ENCODE measurements at regions not wholly inside any gene's neighbourhood (a gene's known extent, or its start where the extent isn't known, plus 50 kb on each side); places are given as distances from the start of the nearest gene placed in this dataset.

DNA sequence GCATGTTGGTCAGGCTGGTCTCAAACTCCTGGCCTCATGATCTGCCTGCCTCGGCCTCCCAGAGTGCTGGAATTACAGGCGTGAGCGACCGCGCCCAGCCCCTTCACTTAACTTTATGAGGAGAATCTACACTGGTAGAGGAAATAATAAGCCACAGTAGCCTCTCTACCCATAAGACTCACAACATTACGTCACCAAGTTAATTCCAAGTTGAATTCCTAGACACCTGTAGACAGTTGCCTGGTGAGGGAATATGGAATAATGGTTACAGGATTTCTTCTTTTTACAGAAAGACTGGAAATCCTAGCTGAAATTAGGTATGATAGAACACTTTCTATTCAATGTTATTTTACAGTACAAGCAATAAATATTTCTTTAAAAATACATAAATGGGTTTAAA is 854.5 kb upstream of the EYS start:
- Histone ChIP-seq H2AFZ (ENCODE audit: low read length) (no peak overlapping the region), H4K5ac (ENCODE audit: insufficient read length, low read depth, low read length) (no peak overlapping the region), H3K36me3 (ENCODE audit: control insufficient read depth in 2 of 4, insufficient read depth in 4 of 4, low read length in 3 of 4) (no peaks in the 10 kb centered on the region; a peak in 1 of 8 replicates), H3K79me1 (ENCODE audit: low read depth, low read length) (no peaks in the 10 kb centered on the region), H3K4me3 (ENCODE audit: extremely low read depth in 1 of 4, insufficient read depth in 2 of 4, low read depth in 3 of 4, low read length in 4 of 4) (no peak overlapping the region), H4K91ac (replicated peaks; ENCODE audit: insufficient read length, low read length) (no peak overlapping the region), H3K79me2 (ENCODE audit: control insufficient read depth in 1 of 2, insufficient read depth in 2 of 2, low read length in 2 of 2) (no peaks in the 10 kb centered on the region), H3K23me2 (ENCODE audit: low read depth, low read length) (no peaks in the 10 kb centered on the region), H3K18ac (ENCODE audit: extremely low read depth, low read length) (no peak overlapping the region), H4K8ac (ENCODE audit: extremely low read depth, insufficient read depth, low read length) (no peak overlapping the region), H3K9me3 (ENCODE audit: insufficient read depth in 2 of 2, low read depth in 1 of 2, low read length in 1 of 2) (peaks cover 0 to 8% of the 10 kb centered on the region in 2 experiments; a peak in 1 of 4 replicates), H2AK5ac (ENCODE audit: low read depth, low read length) (no peak overlapping the region), H2BK15ac (ENCODE audit: low read length) (no peak overlapping the region), H3K4me2 (ENCODE audit: insufficient read depth in 1 of 2, low read depth in 2 of 2, low read length in 2 of 2) (no peak overlapping the region), H3K56ac (replicated peaks; ENCODE audit: insufficient read length, low read depth, low read length) (no peak overlapping the region), H3K27ac (ENCODE audit: low read depth, low read length) (no peak overlapping the region), H2BK12ac (ENCODE audit: low read depth, low read length) (no peak overlapping the region), H3K23ac (ENCODE audit: insufficient read length) (no peak overlapping the region), H3K14ac (ENCODE audit: insufficient read length) (no peak overlapping the region), H2BK120ac (replicated peaks; ENCODE audit: low read depth, low read length) (no peak overlapping the region), H2BK20ac (ENCODE audit: low read length) (no peak overlapping the region), H4K20me1 (replicated peaks in 1 of 2; ENCODE audit: control insufficient read depth in 1 of 2, insufficient read depth in 2 of 2, low read length in 2 of 2) (no peaks in the 10 kb centered on the region), H3K4me1 (replicated peaks in 1 of 4; ENCODE audit: control insufficient read depth in 3 of 4, insufficient read depth in 4 of 4, low read length in 3 of 4) (no peaks in the 10 kb centered on the region), H3K27me3 (replicated peaks in 1 of 4; ENCODE audit: control insufficient read depth in 3 of 4, extremely low read depth in 1 of 4, insufficient read depth in 3 of 4, low read length in 3 of 4) (no peaks in the 10 kb centered on the region), H3K4ac (replicated peaks; ENCODE audit: insufficient read length, low read depth, low read length) (no peak overlapping the region), H3K9ac (replicated peaks in 1 of 4; ENCODE audit: extremely low read depth in 1 of 4, low read depth in 3 of 4, low read length in 3 of 4) (no peak overlapping the region), H2BK5ac (ENCODE audit: low read depth, low read length) (no peak overlapping the region)
- ChIA-PET POLR2A (ENCODE audit: partially characterized antibody) (no interaction called here), CTCF (ENCODE audit: partially characterized antibody) (no interaction called here)
- no peak for DNase-seq (ENCODE audit: low read depth in 1 of 2, low spot score in 2 of 2)
- TF ChIP-seq FOSL1 (IDR thresholded peaks at IDR 0.05; ENCODE audit: insufficient read depth, low read depth, low read length): no peak
- no peak for TF ChIP-seq CBX8 (IDR thresholded peaks at IDR 0.05; ENCODE audit: borderline replicate concordance, low read depth, low read length)
- TF ChIP-seq SP4 (IDR thresholded peaks at IDR 0.05; ENCODE audit: low read length): no peak
- TF ChIP-seq CEBPB (IDR thresholded peaks at IDR 0.05; ENCODE audit: low read depth, low read length): no peak
- no peak for TF ChIP-seq TAF7 (optimal IDR thresholded peaks at IDR 0.05; ENCODE audit: borderline replicate concordance, low read depth, low read length)
- TF ChIP-seq ZNF274 (IDR thresholded peaks at IDR 0.05; ENCODE audit: borderline replicate concordance, extremely low read depth, low read length): no peak
- no peak for TF ChIP-seq CHD2 (IDR thresholded peaks at IDR 0.05; ENCODE audit: low read length)
- TF ChIP-seq EP300 (IDR thresholded peaks at IDR 0.05; ENCODE audit: borderline replicate concordance in 1 of 2, low read depth in 2 of 2, low read length in 2 of 2): no peak
- no peak for TF ChIP-seq SAP30 (IDR thresholded peaks at IDR 0.05; ENCODE audit: insufficient read depth, insufficient replicate concordance, low read length)
- TF ChIP-seq CREB1 (IDR thresholded peaks at IDR 0.05): no peak
- no peak for TF ChIP-seq CBX5 (IDR thresholded peaks at IDR 0.05; ENCODE audit: low read depth, low read length)
- 93% methylated on average over 6 of the region's 6 CpGs; no CpG with 5 or more reads in 1 of the 2 experiments for WGBS, 2 experiments (ENCODE audit: extremely low coverage in 1 of 2, insufficient coverage in 1 of 2, insufficient read length in 1 of 2, insufficient replicate concordance in 2 of 2, low coverage in 1 of 2, low lambda C conversion rate in 2 of 2, missing lambda C conversion rate in 1 of 2)
- no peak for FAIRE-seq

Data from H1 (cell line).